Stimulated activated CD8-positive, alpha-beta memory T cell treated with anti-CD3 and anti-CD28 coated beads, Interleukin-15, amount 100 ng/mL, for 24 hours (primary cell): ENCODE measurements at regions not wholly inside any gene's neighbourhood (a gene's known extent, or its start where the extent isn't known, plus 50 kb on each side); places are given as distances from the start of the nearest gene placed in this dataset.

Experiments
- DNase-seq: peaks from one replicate; pipeline ENCODE4 v3.0.0-alpha.2; 2020; ENCODE audit warnings: low read depth

- DNase-seq = no peak
Measured at GRCh38 chr3:59446775-59447465, 397.1 kb upstream of the CFAP20DC start.

DNA sequence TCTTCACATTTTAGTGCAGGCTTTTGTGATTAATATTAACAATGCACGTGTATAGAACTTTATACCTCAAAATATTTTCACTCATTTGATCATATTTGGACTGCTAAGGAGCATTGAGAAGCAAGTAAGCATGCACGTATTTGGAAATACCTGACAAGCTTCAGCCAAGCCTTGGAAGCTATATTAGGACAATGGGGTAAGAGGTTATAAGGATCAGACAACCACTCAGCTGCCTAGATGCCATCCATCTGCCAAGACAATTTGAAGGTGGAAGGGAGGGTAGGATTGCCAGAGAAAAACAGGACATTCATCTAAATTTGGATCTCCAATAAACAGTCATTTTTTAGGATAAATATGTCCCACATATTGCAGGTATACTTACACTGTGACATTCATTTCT lies 394.9 kb upstream of the CFAP20DC start:
- no peak for DNase-seq

DNA sequence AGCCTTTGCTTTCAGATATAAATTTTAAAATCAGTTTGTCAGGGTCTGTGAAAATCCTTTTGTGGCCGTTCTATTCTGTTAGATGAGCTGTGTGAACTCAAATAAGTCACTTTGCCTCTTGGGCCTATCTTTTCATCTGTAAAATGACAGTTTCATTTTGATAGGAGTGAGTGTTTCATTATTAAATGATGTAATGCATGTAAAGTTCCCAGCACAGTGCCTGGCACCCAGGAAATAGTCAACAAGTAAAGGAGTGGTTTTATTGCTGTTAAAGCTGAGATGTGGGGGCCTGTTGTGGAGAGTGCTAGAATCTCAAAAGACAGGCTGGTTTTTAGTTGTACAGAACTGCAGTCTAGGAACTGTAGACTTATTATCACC lies 394.5 kb upstream of the CFAP20DC start:
- DNase-seq = no peak

- no peak for DNase-seq
Measured at GRCh38 chr3:59443618-59444293, 393.9 kb upstream of the CFAP20DC start.

DNA sequence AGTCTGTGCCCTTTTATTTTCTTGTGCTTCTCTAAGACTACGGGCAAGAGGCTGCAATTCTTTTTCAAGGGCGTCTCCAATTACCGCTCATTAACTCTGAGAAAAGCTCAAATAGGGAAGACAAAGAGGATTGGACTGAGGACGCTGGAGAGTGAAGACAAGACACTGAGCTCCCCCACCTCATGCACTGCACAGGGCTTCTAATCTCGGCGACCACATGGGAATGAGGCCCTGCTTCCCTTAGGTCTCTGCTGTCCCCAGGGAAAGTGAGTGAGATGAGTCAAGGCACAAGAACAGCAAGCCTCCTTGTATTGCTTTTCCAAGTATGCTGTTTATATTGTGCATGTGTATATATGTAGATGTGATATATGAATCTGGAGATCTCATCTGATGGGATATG lies 392.2 kb upstream of the CFAP20DC start:
- DNase-seq = no peak

DNA sequence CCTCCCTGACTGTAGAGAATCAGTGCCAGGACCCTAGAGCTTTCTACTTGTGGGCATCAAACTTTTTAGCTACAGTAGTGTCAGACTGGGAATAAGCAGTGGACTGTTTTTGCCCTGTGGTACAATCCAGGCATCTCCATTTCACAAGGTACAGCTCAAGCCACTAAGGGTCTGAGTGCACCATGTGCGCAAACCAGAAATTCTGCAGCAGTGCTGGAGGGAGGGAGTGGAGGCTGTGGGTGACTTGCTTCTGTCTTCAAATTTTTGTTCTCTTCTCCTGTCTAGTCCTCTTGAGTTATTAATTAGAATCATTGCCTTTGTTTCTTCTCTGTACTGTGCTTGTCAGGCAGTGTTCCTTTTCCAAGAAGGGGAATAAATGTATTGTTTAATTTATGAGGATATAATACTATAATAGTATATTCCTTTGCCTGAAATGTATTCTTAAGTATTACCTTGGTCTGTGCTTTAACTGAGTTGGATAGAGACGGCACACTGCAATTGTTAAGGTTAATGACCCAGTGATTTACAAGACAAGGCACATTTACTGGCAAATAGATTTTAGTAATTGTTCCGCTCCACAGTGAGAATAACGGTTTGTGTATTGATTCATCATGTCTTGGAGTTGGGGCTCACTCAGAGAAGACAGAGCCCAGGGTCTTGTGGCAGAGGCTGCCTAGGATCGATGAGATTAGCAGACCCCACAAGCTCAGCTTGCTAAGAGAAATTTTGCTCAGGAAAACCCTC lies 390.6 kb upstream of the CFAP20DC start:
- no peak for DNase-seq

GRCh38 chr3:59438492-59438891 lies 388.7 kb upstream of the CFAP20DC start:
- no peak for DNase-seq

DNA sequence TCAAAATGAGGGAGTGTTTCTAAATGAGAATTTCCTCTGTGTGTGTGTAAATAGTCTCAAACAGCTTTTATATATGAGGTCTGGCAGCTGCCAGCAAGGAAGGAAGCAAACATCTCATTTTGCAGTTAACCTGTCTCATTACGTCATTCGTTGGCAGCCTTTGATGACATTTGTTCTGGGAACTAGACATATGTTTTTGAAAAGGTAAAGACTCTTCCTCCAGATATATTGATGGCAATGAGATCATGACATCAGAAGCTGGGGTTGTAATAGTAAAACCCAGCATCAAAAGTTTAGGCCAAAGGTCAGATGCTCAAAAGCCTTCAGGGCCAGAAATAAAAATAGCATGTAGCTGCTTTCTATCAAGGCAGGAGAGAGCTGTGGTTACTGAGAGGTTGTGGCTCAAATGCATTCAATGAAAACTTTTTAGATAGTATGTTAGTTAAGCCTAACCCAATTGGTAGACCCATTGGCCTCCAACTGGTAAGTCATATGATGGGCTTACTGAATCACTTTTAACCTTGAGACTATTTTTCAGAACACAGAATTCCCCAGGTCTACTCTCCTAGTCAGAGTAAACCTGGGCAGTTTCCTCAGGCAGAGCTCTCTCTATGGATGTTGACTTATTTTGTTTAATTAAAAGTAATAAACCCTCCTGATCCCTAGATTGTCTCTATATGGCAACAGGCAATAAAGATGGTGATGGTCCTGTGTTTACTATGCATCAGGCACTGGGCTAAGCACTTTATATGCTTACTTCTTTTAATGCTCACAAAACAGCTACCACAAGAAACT lies 386.5 kb upstream of the CFAP20DC start:
- DNase-seq = no peak

GRCh38 chr3:59433546-59433945 lies 383.7 kb upstream of the CFAP20DC start:
- no peak for DNase-seq

DNA sequence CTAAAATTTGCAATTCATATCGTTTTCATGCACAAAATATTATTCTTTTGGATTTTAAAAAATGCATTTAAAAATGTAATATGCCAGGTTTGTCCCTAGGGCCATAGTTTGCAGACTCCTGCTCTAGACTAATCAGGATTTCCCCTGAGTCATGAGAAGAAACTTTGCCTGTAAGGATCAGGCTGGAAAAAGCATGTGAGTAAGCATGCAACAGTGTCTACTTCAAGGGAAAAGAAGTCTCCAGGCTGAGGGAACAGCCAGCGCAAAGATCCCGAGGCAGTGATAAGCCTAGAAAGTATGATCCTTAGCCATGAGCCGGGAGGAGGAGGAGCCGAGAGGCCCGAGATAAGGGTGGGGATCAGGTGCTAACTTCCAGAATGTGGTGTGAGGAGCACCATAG lies 382.8 kb upstream of the CFAP20DC start:
- DNase-seq = no peak

GRCh38 chr3:59430341-59430740 lies 380.5 kb upstream of the CFAP20DC start:
- DNase-seq = no peak

DNA sequence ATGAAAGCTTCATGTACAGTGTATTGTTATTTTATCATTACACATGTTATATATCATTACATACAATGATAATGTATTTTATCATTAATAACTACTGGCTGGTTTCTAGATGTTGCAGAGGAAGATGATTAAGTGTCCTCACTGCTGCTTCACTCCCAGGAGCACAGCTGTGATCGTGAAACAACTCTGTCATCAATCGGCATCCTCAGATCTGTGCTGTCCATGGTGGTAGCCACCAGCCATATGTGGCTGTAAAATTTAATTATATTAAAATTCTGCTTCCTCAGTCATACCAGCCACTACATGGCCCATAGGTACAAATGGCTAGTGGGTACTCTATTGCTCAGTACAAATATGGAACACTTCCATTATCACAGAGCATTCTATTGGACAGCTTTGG lies 379.4 kb upstream of the CFAP20DC start:
- DNase-seq = no peak

DNA sequence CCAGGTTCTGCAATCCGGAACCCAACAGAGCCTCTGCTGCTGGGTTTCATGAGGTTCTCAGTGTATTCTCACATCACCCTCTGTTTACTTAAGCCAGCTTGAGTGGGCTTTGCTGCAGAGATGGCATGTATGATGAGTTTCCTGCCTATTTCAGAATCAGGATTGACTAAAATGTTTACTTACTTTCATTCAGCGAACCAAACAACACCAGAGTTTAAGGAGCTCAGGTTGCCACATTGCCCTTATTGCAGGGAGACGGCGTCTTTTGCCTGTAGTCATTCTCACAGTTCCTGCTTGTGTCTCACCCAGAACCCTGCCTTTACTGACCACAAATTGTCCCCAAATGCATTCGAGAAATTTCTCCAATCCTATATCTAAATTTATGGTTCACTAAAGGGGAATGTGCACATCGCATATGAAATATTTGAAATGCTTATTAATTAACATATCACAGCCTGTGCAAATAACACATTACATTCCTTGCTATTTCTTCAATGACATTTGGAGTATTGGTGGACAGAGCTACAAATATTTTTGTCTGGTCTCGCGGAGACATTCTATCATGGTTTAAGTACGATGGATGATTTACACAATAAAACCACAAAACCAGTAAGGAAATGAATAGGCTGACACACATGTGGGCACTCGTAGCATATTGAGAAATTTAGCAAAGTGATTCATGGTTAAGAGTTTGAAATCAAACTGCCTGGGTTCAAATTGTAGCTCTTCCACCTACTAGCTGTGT lies 377.2 kb upstream of the CFAP20DC start:
- DNase-seq = no peak

DNA sequence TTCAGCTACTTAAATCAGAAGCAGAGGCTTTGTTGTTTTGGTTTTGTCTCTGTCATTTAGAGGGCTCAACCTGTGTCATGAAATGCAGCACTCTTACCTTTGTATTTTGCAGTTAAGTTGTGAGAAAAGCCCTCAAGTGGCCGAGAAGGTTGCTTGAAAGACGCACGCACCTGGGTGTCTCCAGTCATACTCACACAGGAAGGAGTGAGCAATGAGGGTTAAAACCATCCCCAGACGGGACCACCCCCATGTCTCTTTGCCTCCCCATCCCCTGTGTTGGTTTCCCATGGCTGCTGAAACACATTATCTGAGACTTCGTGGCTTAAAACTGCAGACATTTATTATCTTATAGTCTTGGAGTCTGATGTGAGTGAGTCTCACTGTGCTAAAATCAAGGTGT lies 376.1 kb upstream of the CFAP20DC start:
- no peak for DNase-seq

DNA sequence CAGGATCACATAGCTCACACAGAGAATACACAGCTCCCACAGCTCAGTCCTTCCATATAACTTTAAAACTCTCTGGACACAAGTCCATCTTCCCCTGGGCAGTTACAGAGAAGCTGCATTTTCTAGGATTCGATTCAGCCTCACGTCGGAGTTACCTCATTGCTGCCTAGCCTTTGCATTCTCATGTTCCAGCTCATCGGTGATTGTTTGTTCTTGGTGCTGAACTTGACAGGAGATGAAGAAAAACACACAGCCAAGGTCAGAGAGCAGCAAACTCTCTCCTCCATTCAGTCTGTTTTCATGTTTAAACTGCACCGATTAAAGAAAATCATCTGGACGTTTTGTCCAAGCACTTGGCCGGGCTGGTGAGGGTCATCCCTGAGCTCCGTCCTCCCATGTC lies 375.5 kb upstream of the CFAP20DC start:
- no peak for DNase-seq

DNA sequence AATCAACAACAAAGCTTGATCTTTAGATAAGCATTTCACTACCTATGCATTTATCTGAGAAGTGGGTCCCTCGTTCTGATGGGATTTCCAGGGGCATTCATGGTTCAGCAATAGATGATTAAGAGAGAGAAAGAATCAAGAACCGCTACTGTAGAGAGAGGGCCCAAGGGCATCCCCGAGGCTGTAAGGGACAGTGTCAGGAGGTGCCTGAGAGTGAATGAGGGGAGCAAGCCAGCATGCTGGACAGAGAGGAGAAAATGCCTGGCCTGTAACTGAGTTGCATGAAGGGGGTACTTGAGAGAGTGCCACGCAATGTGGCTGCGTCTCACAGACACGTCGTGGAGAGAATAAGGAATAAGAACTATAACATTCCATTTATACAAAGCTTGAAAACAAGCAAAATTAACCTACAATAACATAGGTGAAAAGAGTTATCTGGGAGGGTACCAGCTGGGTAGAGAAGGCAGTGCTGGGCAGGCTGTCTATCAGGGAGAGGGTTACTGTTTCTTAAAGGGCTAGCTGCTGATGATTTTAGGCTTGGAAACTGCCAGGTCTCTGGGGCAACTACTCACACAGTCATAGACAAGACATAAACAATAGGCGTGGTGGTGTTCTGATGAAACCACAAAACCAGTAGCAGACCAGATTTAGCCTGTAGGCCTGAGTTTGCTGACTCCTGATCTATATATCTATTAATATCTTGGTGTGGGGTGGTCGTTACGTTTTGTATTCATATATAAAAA lies 374.6 kb upstream of the CFAP20DC start:
- no peak for DNase-seq

GRCh38 chr3:59423707-59424106 lies 373.9 kb upstream of the CFAP20DC start:
- DNase-seq = no peak

DNA sequence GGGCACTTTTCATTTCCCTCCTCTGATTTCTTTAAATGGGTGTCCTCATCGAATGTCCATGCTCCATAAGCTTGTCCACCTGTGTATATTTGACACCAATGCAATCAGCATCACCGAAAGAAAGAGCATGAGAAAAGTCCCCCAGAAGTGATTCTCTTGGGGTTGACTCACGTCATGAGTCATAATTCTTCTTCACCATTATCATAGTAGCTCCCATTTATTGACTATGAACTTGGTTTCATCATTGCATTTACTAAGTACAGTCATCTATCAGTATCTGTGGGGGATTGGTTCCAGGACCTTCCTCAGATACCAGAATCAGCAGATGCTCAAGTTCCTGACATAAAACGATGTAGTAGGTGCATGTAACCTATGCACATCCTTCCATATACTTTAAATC lies 372.5 kb upstream of the CFAP20DC start:
- no peak for DNase-seq

DNA sequence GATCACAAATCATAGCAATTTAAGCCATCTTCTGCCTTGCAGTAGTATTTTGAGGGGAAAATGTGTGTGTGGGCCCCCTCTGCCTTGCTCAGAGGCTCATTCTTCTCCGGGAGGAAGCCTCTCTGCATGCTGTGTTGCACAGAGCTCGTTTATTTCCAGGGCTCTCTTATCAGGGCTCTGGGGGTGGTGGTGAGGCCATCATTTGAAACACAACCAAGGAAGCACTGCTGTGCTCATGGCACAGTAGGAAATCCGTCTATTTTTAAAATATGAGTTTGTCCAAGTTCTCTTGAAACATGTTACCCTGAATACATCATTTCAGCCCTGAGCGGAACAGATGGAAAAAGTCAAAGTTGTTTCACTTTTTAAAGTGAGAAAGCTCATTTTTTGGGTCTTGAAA lies 369.0 kb upstream of the CFAP20DC start:
- DNase-seq = no peak

DNA sequence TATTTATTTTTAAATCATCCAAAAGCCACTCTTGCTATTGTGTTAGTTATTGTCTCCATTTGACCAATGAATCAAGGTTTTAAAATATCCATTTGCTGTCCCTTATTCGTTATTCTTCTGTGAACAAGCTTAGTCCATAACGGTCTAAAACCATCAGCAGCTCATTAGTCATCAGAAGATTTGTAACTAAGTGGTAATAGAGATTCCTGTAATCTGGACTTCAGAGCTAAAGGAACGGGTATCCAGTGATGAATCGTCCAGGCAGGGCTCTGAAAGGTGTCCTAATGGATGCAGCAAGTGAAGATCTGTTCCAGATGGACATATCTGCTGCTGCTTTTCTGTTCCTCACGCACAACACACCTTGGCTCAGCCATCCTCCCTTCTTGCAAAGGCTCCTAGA lies 362.7 kb upstream of the CFAP20DC start:
- no peak for DNase-seq

GRCh38 chr3:59411694-59412093 lies 361.9 kb upstream of the CFAP20DC start:
- no peak for DNase-seq
